Limb (tissue), 2 donors: ENCODE measurements at regions not wholly inside any gene's neighbourhood (a gene's known extent, or its start where the extent isn't known, plus 50 kb on each side); places are given as distances from the start of the nearest gene placed in this dataset.
"Not testable (repeated sequence)": the region's sequence is repeated elsewhere in the genome, so short reads cannot be mapped to it uniquely, and the experiment has no call there.

Source experiments
- DNase-seq, 2 donors: peaks; one replicate each; pipeline ENCODE4 v3.0.0-alpha.2; 2016; ENCODE audit errors: extremely low spot score in 2 of 2

GRCh38 chr10:130959752-130960195, 351.7 kb downstream of the TCERG1L start:
- DNase-seq: no peak

GRCh38 chr10:130960531-130960930, 351.0 kb downstream of the TCERG1L start:
- no peak for DNase-seq

GRCh38 chr10:130961506-130962239, 349.8 kb downstream of the TCERG1L start:
- no peak for DNase-seq

GRCh38 chr10:130962240-130963051, 349.1 kb downstream of the TCERG1L start:
- DNase-seq: no peak

GRCh38 chr10:130963052-130963393, 348.5 kb downstream of the TCERG1L start:
- DNase-seq: no peak

GRCh38 chr10:130963786-130964522, 347.6 kb downstream of the TCERG1L start:
- DNase-seq: no peak

GRCh38 chr10:130964771-130965170, 346.8 kb downstream of the TCERG1L start:
- DNase-seq: no peak

GRCh38 chr10:130967161-130967560, 344.4 kb downstream of the TCERG1L start:
- DNase-seq: no peak

GRCh38 chr10:130967784-130968183, 343.7 kb downstream of the TCERG1L start:
- DNase-seq: no peak

- no peak for DNase-seq
These were observed 343.0 kb downstream of the TCERG1L start for GRCh38 chr10:130968511-130968910.

- DNase-seq: peak in 1 of 2 donors; percentile 5
These were observed 342.6 kb downstream of the TCERG1L start for GRCh38 chr10:130968964-130969363.

GRCh38 chr10:130969700-130970099, 341.8 kb downstream of the TCERG1L start:
- no peak for DNase-seq

- DNase-seq: no peak
These were observed 341.0 kb downstream of the TCERG1L start for GRCh38 chr10:130970341-130971122.

- no peak for DNase-seq
These were observed 340.4 kb downstream of the TCERG1L start for GRCh38 chr10:130971123-130971435.

GRCh38 chr10:130973127-130973839, 338.2 kb downstream of the TCERG1L start:
- no peak for DNase-seq

- DNase-seq: no peak
These were observed 337.4 kb downstream of the TCERG1L start for GRCh38 chr10:130974166-130974565.

- DNase-seq: not testable (repeated sequence)
These were observed 336.2 kb downstream of the TCERG1L start for GRCh38 chr10:130975351-130975750.

- no peak for DNase-seq
These were observed 328.7 kb downstream of the TCERG1L start for GRCh38 chr10:130982802-130983201.

- DNase-seq: no peak
These were observed 327.8 kb downstream of the TCERG1L start for GRCh38 chr10:130983749-130984148.

- no peak for DNase-seq
These were observed 326.8 kb downstream of the TCERG1L start for GRCh38 chr10:130984686-130985085.
